ENCODE measurements at regions not wholly inside any gene's neighbourhood (a gene's known extent, or its start where the extent isn't known, plus 50 kb on each side); places are given as distances from the start of the nearest gene placed in this dataset.

- TF ChIP-seq CTCF (IDR thresholded peaks at IDR 0.05) = no peak
- TF ChIP-seq POLR2A (IDR thresholded peaks at IDR 0.05) = no peak
Measured at GRCh38 chr10:107299606-107300005, 135.1 kb upstream of the SORCS1 start.

All from uterus (tissue), 2 donors.